HCT116 (cell line): ENCODE measurements at regions not wholly inside any gene's neighbourhood (a gene's known extent, or its start where the extent isn't known, plus 50 kb on each side); places are given as distances from the start of the nearest gene placed in this dataset.

Experiments
- ATAC-seq: fragments of 200-7000 bp; cut with Tn5 transposase; 2 replicates; pipeline ENCODE4 v1.9.1; 2020; ENCODE audit warnings: mild to moderate bottlenecking, moderate library complexity
- BruUV-seq: library from RNA; stranded (reverse); fragments of 400-500 nt; replicated peaks from 2 replicates; lab custom pipeline; 2021; lab: Mats Ljungman, UMichigan
- CTCF ChIA-PET: fragments of 300-600 bp; sonication (Branson Sonifier 250); formaldehyde crosslinking; loops from one replicate; lab custom pipeline; 2021; ENCODE audit warnings: antibody characterized with exemption; lab: Charles Lee
- POLR2A ChIA-PET: fragments of 300-600, 350-600 bp; sonication (Branson Sonifier 250); formaldehyde crosslinking; loops from one replicate; lab custom pipeline; 2021; ENCODE audit warnings: antibody characterized with exemption; lab: Charles Lee
- RAD21 ChIA-PET, 2 experiments: fragments of 300-600 bp; sonication (Branson Sonifier 250); formaldehyde crosslinking; loops; one replicate each; lab custom pipeline; 2023; ENCODE audit warnings: low total read pairs in 2 of 2; ENCODE audit not compliant: uncharacterized antibody in 2 of 2, unreplicated experiment in 2 of 2, low non-redundant PET in 1 of 2; lab: Charles Lee
- DNase-seq: peaks from one replicate; pipeline ENCODE4 v3.0.0-alpha.2; 2010; ENCODE audit warnings: low read depth, low spot score
- H2AFZ ChIP-seq: fragments of 200-600 bp; shearing (Covaris generic), sonication (generic); 2 replicates; pipeline ENCODE4 v1.6.1; 2017; ENCODE audit warnings: low read depth, mixed run types, mixed read lengths, antibody characterized with exemption, low read length; ENCODE audit not compliant: poor library complexity, severe bottlenecking
- H3K27ac ChIP-seq: 2 replicates; pipeline ENCODE4 v1.5.1; 2012; ENCODE audit warnings: low read depth, low read length
- H3K27me3 ChIP-seq: fragments of 200-600 bp; sonication (generic); 2 replicates; pipeline ENCODE4 v1.6.1; 2016; ENCODE audit warnings: mixed run types, low read length, mixed read lengths; ENCODE audit not compliant: insufficient read depth
- H3K36me3 ChIP-seq, 2 experiments: fragments of 200-500 bp in 1 of 2; fragments of 200-600 bp in 1 of 2; sonication (Bioruptor generic) in 1 of 2; sonication (generic) in 1 of 2; 2 replicates each; pipeline versions ENCODE4 v1.5.1 to v1.6.1; 2014 to 2016; ENCODE audit warnings: low read length in 2 of 2, inconsistent platforms in 1 of 2, mixed read lengths in 1 of 2, mixed run types in 1 of 2; ENCODE audit not compliant: insufficient read depth in 2 of 2, control insufficient read depth in 1 of 2
- H3K4me1 ChIP-seq, 2 experiments: fragments of 200-600 bp in 1 of 2; sonication (generic) in 1 of 2; 2 replicates each; pipeline versions ENCODE4 v1.5.1 to v1.6.1; 2012 to 2017; ENCODE audit warnings: low read length in 2 of 2, inconsistent platforms in 1 of 2, mild to moderate bottlenecking in 1 of 2, mixed read lengths in 1 of 2, mixed run types in 1 of 2, moderate library complexity in 1 of 2; ENCODE audit not compliant: insufficient read depth in 2 of 2, control insufficient read depth in 1 of 2
- H3K4me2 ChIP-seq: fragments of 200-600 bp; sonication (generic); 2 replicates; pipeline ENCODE4 v1.6.1; 2017; ENCODE audit warnings: mixed run types, low read length, mixed read lengths
- H3K4me3 ChIP-seq, 2 experiments: fragments of 200-600 bp in 1 of 2; sonication (generic) in 1 of 2; replicated peaks in 1 of 2; 2 replicates each; pipeline ENCODE4 v1.5.1; 2011 to 2016; ENCODE audit warnings: low read length in 2 of 2, control low read depth in 1 of 2, low read depth in 1 of 2, mild to moderate bottlenecking in 1 of 2, mixed read lengths in 1 of 2, mixed run types in 1 of 2
- H3K79me2 ChIP-seq: fragments of 200-600 bp; sonication (generic); 2 replicates; pipeline ENCODE4 v1.6.1; 2017; ENCODE audit warnings: mild to moderate bottlenecking, mixed run types, low read length, moderate library complexity, mixed read lengths; ENCODE audit not compliant: insufficient read depth
- H3K9ac ChIP-seq: fragments of 200-600 bp; sonication (generic); 2 replicates; pipeline ENCODE4 v1.6.1; 2016; ENCODE audit warnings: low read length, mixed read lengths
- H3K9me2 ChIP-seq: fragments of 200-600 bp; sonication (generic), shearing (Covaris generic); 2 replicates; pipeline ENCODE4 v1.6.1; 2017; ENCODE audit warnings: mixed run types, mild to moderate bottlenecking, moderate library complexity; ENCODE audit not compliant: insufficient read depth
- H3K9me3 ChIP-seq, 2 experiments: fragments of 200-500 bp in 1 of 2; fragments of 200-600 bp in 1 of 2; sonication (Bioruptor generic) in 1 of 2; sonication (generic) in 1 of 2; 2 replicates each; pipeline ENCODE4 v1.6.1; 2014 to 2017; ENCODE audit warnings: low read length in 2 of 2, mixed read lengths in 2 of 2, inconsistent platforms in 1 of 2, low read depth in 1 of 2, mild to moderate bottlenecking in 1 of 2, mixed run types in 1 of 2, moderate library complexity in 1 of 2; ENCODE audit not compliant: control insufficient read depth in 1 of 2, insufficient read depth in 1 of 2
- H4K20me1 ChIP-seq: fragments of 200-600 bp; sonication (generic), shearing (Covaris generic); 2 replicates; pipeline ENCODE4 v1.6.1; 2017; ENCODE audit warnings: mixed run types, mild to moderate bottlenecking, moderate library complexity; ENCODE audit not compliant: insufficient read depth
- CBX3 ChIP-seq: IDR thresholded peaks from 2 replicates; pipeline ENCODE4 v1.6.1; 2012; ENCODE audit warnings: low read depth
- EGR1 ChIP-seq: IDR thresholded peaks from 2 replicates; pipeline ENCODE4 v1.6.1; 2012; ENCODE audit warnings: low read depth
- ELF1 ChIP-seq: IDR thresholded peaks from 2 replicates; pipeline ENCODE4 v1.6.1; 2012; ENCODE audit warnings: low read depth, borderline replicate concordance
- EZH2 ChIP-seq: fragments of 200-600 bp; sonication (generic); IDR thresholded peaks from 2 replicates; pipeline ENCODE4 v1.6.1; 2017; ENCODE audit warnings: antibody characterized with exemption, mixed run types
- FOSL1 ChIP-seq: IDR thresholded peaks from 2 replicates; pipeline ENCODE4 v1.6.1; 2012; ENCODE audit warnings: low read depth
- POLR2A ChIP-seq: IDR thresholded peaks from 2 replicates; pipeline ENCODE4 v1.7.0; 2011; ENCODE audit warnings: borderline replicate concordance; ENCODE audit not compliant: insufficient read depth, insufficient read length; ENCODE audit errors: extremely low read depth
- POLR2AphosphoS5 ChIP-seq: IDR thresholded peaks from 2 replicates; pipeline ENCODE4 v1.6.1; 2011; ENCODE audit warnings: mild to moderate bottlenecking, low read depth, low read length, moderate library complexity
- SP1 ChIP-seq: IDR thresholded peaks from 2 replicates; pipeline ENCODE4 v1.6.1; 2012; ENCODE audit warnings: low read depth
- SRF ChIP-seq: IDR thresholded peaks from 2 replicates; pipeline ENCODE4 v1.6.1; 2012; ENCODE audit warnings: low read depth
- TCF7L2 ChIP-seq: IDR thresholded peaks from 2 replicates; pipeline ENCODE4 v1.7.0; 2011; ENCODE audit warnings: borderline replicate concordance, inconsistent platforms; ENCODE audit not compliant: insufficient read depth, insufficient read length; ENCODE audit errors: extremely low read depth
- intact Hi-C: fragments of 100-400 bp; cut with micrococcal nuclease; formaldehyde crosslinking; loops from 2 replicates; pipeline ENCODE4 v1.10.0; 2022
- TF ChIP-seq, protein P1 (sequence below), 3 experiments: fragments of 200-600 bp in 1 of 3; sonication (generic) in 1 of 3; IDR thresholded peaks in 2 of 3; conservative IDR thresholded peaks in 1 of 3; 2 replicates each; pipeline ENCODE4 v1.5.1; 2012 to 2017; ENCODE audit warnings: low read depth in 2 of 3, low read length in 2 of 3, antibody characterized with exemption in 1 of 3, borderline replicate concordance in 1 of 3, control low read depth in 1 of 3, mild to moderate bottlenecking in 1 of 3, mixed read lengths in 1 of 3, mixed run types in 1 of 3, moderate library complexity in 1 of 3; ENCODE audit not compliant: insufficient read depth in 1 of 3
- TF ChIP-seq, protein P2 (sequence below): IDR thresholded peaks from 2 replicates; pipeline ENCODE4 v1.6.1; 2012
- TF ChIP-seq, protein P3 (sequence below): IDR thresholded peaks from 2 replicates; pipeline ENCODE4 v1.6.1; 2012
- TF ChIP-seq, protein P4 (sequence below): IDR thresholded peaks from 2 replicates; pipeline ENCODE4 v1.6.1; 2012; ENCODE audit warnings: low read depth

DNA sequence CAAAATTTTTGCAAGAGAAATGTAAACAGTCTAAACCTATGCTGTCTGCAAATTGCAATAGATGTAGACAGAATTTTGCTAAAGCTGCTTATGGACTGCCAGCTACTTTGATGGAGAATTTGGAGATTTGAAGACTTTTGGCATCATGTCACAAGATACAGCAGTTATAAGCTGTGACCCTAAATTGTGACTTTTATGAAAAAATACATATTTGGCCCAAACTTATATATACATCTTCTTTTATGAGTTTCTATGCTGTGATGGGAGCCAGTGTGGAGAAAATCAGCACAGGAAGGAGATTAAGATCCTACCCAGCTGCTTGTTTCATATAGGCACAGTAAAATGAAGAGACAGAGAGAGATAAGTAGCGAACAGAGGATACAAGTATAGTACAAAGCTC, 1595.4 kb downstream of the PLA2G4A start:
- Histone ChIP-seq H3K4me3 (no peak overlapping the region), H4K20me1 (no peaks in the 10 kb centered on the region), H3K36me3 (no peaks in the 10 kb centered on the region), H2AFZ (no peak overlapping the region), H3K27me3 (no peaks in the 10 kb centered on the region)
- ATAC-seq (no peak), DNase-seq (no peak)
- TF ChIP-seq EZH2 = no peak
- no peak for TF ChIP-seq TCF7L2
- no peak for TF ChIP-seq SRF
- no peak for TF ChIP-seq ELF1
- TF ChIP-seq FOSL1 = no peak
- no peak for TF ChIP-seq EGR1
- no peak for TF ChIP-seq CBX3
- TF ChIP-seq, protein P1, sequence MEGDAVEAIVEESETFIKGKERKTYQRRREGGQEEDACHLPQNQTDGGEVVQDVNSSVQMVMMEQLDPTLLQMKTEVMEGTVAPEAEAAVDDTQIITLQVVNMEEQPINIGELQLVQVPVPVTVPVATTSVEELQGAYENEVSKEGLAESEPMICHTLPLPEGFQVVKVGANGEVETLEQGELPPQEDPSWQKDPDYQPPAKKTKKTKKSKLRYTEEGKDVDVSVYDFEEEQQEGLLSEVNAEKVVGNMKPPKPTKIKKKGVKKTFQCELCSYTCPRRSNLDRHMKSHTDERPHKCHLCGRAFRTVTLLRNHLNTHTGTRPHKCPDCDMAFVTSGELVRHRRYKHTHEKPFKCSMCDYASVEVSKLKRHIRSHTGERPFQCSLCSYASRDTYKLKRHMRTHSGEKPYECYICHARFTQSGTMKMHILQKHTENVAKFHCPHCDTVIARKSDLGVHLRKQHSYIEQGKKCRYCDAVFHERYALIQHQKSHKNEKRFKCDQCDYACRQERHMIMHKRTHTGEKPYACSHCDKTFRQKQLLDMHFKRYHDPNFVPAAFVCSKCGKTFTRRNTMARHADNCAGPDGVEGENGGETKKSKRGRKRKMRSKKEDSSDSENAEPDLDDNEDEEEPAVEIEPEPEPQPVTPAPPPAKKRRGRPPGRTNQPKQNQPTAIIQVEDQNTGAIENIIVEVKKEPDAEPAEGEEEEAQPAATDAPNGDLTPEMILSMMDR (IDR thresholded peaks at IDR 0.05 in 2 of 3, conservative IDR thresholded peaks at IDR 0.05 in 1 of 3; ENCODE audit: borderline replicate concordance in 1 of 3, insufficient read depth in 1 of 3, low read depth in 2 of 3, low read length in 2 of 3) = no peak
- TF ChIP-seq, all 23 proteins: peak for 0
- RAD21 ChIA-PET = no interaction called here
- CTCF ChIA-PET = no interaction called here
- POLR2A ChIA-PET = no interaction called here
- no peaks in the 10 kb centered on the region for H3K4me1 ChIP-seq
- no peaks in the 10 kb centered on the region for H3K9me2 ChIP-seq
- intact Hi-C loops = no loop called here
- H3K9me3 ChIP-seq = no peaks in the 10 kb centered on the region
- no peak overlapping the region for H3K27ac ChIP-seq
- H3K4me2 ChIP-seq = no peak overlapping the region
- BruUV-seq = no TSS peak
- H3K9ac ChIP-seq = no peak overlapping the region
- no peaks in the 10 kb centered on the region for H3K79me2 ChIP-seq

DNA sequence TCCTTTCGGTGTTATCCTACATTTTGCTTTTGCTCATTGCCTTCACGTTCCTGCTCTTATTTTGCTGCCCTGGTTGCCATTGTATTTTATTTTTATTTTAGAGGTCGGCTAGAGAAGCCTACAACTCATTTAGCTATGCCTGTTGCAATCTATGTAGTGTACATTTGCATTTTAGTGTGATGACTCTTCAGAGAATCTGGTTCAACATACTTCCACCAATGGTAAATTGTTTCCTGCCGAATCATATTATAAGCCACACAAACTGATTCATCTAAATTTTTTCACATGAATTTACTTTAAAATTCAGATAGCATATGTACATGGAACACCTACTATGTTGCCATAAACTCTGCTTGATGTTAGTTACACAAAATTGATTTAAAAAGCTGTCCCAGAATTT, 1596.9 kb downstream of the PLA2G4A start:
- no TSS peak for BruUV-seq
- CTCF ChIA-PET = no interaction called here
- TF ChIP-seq EGR1 = no peak
- TF ChIP-seq POLR2AphosphoS5 = no peak
- no peak for TF ChIP-seq ELF1
- TF ChIP-seq, protein P2, sequence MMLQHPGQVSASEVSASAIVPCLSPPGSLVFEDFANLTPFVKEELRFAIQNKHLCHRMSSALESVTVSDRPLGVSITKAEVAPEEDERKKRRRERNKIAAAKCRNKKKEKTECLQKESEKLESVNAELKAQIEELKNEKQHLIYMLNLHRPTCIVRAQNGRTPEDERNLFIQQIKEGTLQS = no peak
- TF ChIP-seq POLR2A = no peak
- TF ChIP-seq EZH2 = no peak
- TF ChIP-seq, protein P3, sequence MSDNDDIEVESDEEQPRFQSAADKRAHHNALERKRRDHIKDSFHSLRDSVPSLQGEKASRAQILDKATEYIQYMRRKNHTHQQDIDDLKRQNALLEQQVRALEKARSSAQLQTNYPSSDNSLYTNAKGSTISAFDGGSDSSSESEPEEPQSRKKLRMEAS = no peak
- no peak for TF ChIP-seq SP1
- TF ChIP-seq, protein P4, sequence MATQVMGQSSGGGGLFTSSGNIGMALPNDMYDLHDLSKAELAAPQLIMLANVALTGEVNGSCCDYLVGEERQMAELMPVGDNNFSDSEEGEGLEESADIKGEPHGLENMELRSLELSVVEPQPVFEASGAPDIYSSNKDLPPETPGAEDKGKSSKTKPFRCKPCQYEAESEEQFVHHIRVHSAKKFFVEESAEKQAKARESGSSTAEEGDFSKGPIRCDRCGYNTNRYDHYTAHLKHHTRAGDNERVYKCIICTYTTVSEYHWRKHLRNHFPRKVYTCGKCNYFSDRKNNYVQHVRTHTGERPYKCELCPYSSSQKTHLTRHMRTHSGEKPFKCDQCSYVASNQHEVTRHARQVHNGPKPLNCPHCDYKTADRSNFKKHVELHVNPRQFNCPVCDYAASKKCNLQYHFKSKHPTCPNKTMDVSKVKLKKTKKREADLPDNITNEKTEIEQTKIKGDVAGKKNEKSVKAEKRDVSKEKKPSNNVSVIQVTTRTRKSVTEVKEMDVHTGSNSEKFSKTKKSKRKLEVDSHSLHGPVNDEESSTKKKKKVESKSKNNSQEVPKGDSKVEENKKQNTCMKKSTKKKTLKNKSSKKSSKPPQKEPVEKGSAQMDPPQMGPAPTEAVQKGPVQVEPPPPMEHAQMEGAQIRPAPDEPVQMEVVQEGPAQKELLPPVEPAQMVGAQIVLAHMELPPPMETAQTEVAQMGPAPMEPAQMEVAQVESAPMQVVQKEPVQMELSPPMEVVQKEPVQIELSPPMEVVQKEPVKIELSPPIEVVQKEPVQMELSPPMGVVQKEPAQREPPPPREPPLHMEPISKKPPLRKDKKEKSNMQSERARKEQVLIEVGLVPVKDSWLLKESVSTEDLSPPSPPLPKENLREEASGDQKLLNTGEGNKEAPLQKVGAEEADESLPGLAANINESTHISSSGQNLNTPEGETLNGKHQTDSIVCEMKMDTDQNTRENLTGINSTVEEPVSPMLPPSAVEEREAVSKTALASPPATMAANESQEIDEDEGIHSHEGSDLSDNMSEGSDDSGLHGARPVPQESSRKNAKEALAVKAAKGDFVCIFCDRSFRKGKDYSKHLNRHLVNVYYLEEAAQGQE = no peak

More for the DNA sequence above, 1596.9 kb downstream of the PLA2G4A start:
- Histone ChIP-seq H4K20me1 (no peaks in the 10 kb centered on the region), H3K4me1 (no peaks in the 10 kb centered on the region), H3K9me2 (no peaks in the 10 kb centered on the region), H3K36me3 (no peaks in the 10 kb centered on the region), H3K27ac (no peak overlapping the region), H3K4me2 (no peak overlapping the region), H3K4me3 (no peak overlapping the region), H3K9me3 (no peaks in the 10 kb centered on the region), H3K79me2 (no peaks in the 10 kb centered on the region), H3K27me3 (no peaks in the 10 kb centered on the region), H2AFZ (peak overlapping the region; percentile 56), H3K9ac (no peak overlapping the region)
- POLR2A ChIA-PET = no interaction called here
- RAD21 ChIA-PET = no interaction called here
- DNase-seq = no peak
- ATAC-seq = no peak
- intact Hi-C loops = no loop called here
